ENCODE measurements at regions not wholly inside any gene's neighbourhood (a gene's known extent, or its start where the extent isn't known, plus 50 kb on each side); places are given as distances from the start of the nearest gene placed in this dataset.

- H3K27me3 Mint-ChIP-seq, result no peaks in the 10 kb centered on the region
- intact Hi-C loops (cut with micrococcal nuclease), result no loop called here
- DNase-seq, result no peak
- H3K36me3 Mint-ChIP-seq (ENCODE audit: low read depth), result no peaks in the 10 kb centered on the region
- no peak for ATAC-seq (ENCODE audit: low read depth)
- no peak for TF ChIP-seq CTCF (IDR thresholded peaks at IDR 0.05)
- H3K4me1 Mint-ChIP-seq, result peaks cover under 1% of the 10 kb centered on the region
- H3K4me3 Mint-ChIP-seq, result no peak overlapping the region
- ChIA-PET POLR2A (no interaction called here), CTCF (no interaction called here)
- no peaks in the 10 kb centered on the region for H3K9me3 Mint-ChIP-seq
- H3K27ac Mint-ChIP-seq, result no peak overlapping the region
These were observed 56.1 kb upstream of the TMC5 start for GRCh38 chr16:19361587-19361986.

GRCh38 chr16:19363740-19364139 is 53.9 kb upstream of the TMC5 start:
- no peaks in the 10 kb centered on the region for H3K36me3 Mint-ChIP-seq (ENCODE audit: low read depth)
- H3K4me1 Mint-ChIP-seq, result no peaks in the 10 kb centered on the region
- H3K27ac Mint-ChIP-seq, result no peak overlapping the region
- no peak overlapping the region for H3K4me3 Mint-ChIP-seq
- intact Hi-C loops (cut with micrococcal nuclease), result no loop called here
- DNase-seq (no peak), ATAC-seq (ENCODE audit: low read depth) (no peak)
- ChIA-PET CTCF (no interaction called here), POLR2A (interaction anchor here (0.6 kb wide), 1 partner anchor 317 kb away, joined by 6 read pairs; no protein-coding TSS in a partner anchor)
- TF ChIP-seq CTCF (IDR thresholded peaks at IDR 0.05), result no peak
- H3K9me3 Mint-ChIP-seq, result peaks cover 6% of the 10 kb centered on the region
- peaks cover 3% of the 10 kb centered on the region for H3K27me3 Mint-ChIP-seq

DNA sequence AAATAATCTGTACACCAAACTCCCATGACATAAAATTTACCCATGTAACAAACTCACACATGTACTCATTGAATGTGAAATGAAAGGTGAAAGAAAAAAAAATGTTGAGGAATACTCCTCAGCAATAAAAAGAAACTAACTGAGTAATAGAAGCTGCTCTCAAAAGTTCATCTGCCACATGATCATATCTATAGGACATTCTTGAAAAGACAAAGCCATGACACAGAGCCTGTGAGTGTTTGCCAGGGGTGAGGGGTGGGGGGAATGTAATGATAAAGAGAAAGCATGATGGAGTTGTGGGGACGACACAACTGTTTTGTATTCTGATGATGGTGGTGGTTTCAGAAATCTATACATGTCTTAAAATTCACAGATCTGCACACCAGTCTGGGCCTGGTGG is 52.2 kb upstream of the TMC5 start:
- peaks cover 6% of the 10 kb centered on the region for H3K27me3 Mint-ChIP-seq
- no peaks in the 10 kb centered on the region for H3K36me3 Mint-ChIP-seq (ENCODE audit: low read depth)
- no peaks in the 10 kb centered on the region for H3K4me1 Mint-ChIP-seq
- ChIA-PET POLR2A (no interaction called here), CTCF (no interaction called here)
- TF ChIP-seq CTCF (IDR thresholded peaks at IDR 0.05), result no peak
- H3K4me3 Mint-ChIP-seq, result no peak overlapping the region
- DNase-seq, result no peak
- no peak overlapping the region for H3K27ac Mint-ChIP-seq
- peaks cover 6% of the 10 kb centered on the region for H3K9me3 Mint-ChIP-seq
- intact Hi-C loops (cut with micrococcal nuclease), result no loop called here
- ATAC-seq (ENCODE audit: low read depth), result no peak

GRCh38 chr16:19366391-19366790 is 51.3 kb upstream of the TMC5 start:
- ATAC-seq (ENCODE audit: low read depth), result no peak
- Mint-ChIP-seq H3K27ac (no peak overlapping the region), H3K9me3 (peaks cover 6% of the 10 kb centered on the region), H3K27me3 (peaks cover 6% of the 10 kb centered on the region), H3K4me1 (no peaks in the 10 kb centered on the region), H3K4me3 (no peak overlapping the region), H3K36me3 (ENCODE audit: low read depth) (no peaks in the 10 kb centered on the region)
- ChIA-PET POLR2A (no interaction called here), CTCF (no interaction called here)
- intact Hi-C loops (cut with micrococcal nuclease), result no loop called here
- DNase-seq, result no peak
- TF ChIP-seq CTCF (IDR thresholded peaks at IDR 0.05), result no peak

DNA sequence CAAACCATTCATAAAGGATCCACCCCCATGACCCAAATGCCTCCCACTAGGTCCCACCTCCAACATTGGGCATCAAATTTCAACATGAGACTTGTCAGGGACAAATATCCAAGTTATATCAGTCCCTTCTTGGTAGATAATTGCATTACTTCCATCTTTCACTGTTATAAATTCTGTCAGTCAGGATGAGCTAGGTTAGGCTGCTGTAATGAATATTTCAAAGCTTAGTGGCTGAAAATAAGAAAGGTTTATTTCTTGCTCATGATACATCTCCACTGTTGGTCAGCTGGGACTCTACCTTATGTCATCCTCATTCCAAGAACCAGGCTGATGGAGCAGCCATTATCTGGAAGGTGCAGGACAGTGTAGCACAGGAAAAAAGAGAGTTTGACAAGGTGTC is 50.3 kb upstream of the TMC5 start:
- Mint-ChIP-seq H3K36me3 (ENCODE audit: low read depth) (no peaks in the 10 kb centered on the region), H3K4me1 (no peaks in the 10 kb centered on the region), H3K27ac (no peak overlapping the region), H3K9me3 (peaks cover 6% of the 10 kb centered on the region), H3K27me3 (peaks cover 6% of the 10 kb centered on the region), H3K4me3 (no peak overlapping the region)
- CTCF ChIA-PET, result no interaction called here
- POLR2A ChIA-PET, result no interaction called here
- intact Hi-C loops (cut with micrococcal nuclease), result no loop called here
- DNase-seq (no peak), ATAC-seq (ENCODE audit: low read depth) (no peak)
- TF ChIP-seq CTCF (IDR thresholded peaks at IDR 0.05), result no peak
